Right lobe of liver (tissue), 6 donors: ENCODE measurements at regions not wholly inside any gene's neighbourhood (a gene's known extent, or its start where the extent isn't known, plus 50 kb on each side); places are given as distances from the start of the nearest gene placed in this dataset.

ENCODE experiments used
- ATAC-seq, 4 donors: fragments of 200-7000 bp; cut with Tn5 transposase; one replicate each; pipeline ENCODE4 v1.9.1; 2020; ENCODE audit warnings: mild to moderate bottlenecking in 4 of 4, moderate library complexity in 4 of 4
- DNase-seq, 3 donors: peaks; one replicate each; pipeline ENCODE4 v3.0.0-alpha.2; 2020
- H3K27ac ChIP-seq, 3 donors: fragments of 200-600 bp; one replicate each; pipeline ENCODE4 v1.8.0; 2022
- H3K27me3 ChIP-seq, 2 donors: fragments of 200-600 bp; one replicate each; pipeline ENCODE4 v1.8.0; 2022
- H3K36me3 ChIP-seq, 4 donors: fragments of 200-600 bp; sonication (generic) in 1 of 4; one replicate each; pipeline versions ENCODE4 v1.5.1 to v1.8.0; 2017 to 2022; ENCODE audit warnings: control low read depth in 1 of 4
- H3K4me1 ChIP-seq, 4 donors: fragments of 200-600 bp; sonication (generic) in 1 of 4; one replicate each; pipeline versions ENCODE4 v1.5.1 to v1.8.0; 2017 to 2022; ENCODE audit warnings: control low read depth in 1 of 4
- H3K4me3 ChIP-seq, 3 donors: fragments of 200-600 bp; one replicate each; pipeline ENCODE4 v1.8.0; 2022
- H3K9me3 ChIP-seq, 4 donors: fragments of 200-600 bp; sonication (generic) in 1 of 4; one replicate each; pipeline versions ENCODE4 v1.5.1 to v1.8.0; 2017 to 2022; ENCODE audit warnings: control low read depth in 1 of 4
- CTCF ChIP-seq, 4 donors: fragments of 200-600 bp in 3 of 4; fragments of 450-650 bp in 1 of 4; IDR thresholded peaks; one replicate each; pipeline versions ENCODE4 v1.5.1 to v1.8.0; 2016 to 2022; ENCODE audit warnings: antibody characterized with exemption in 4 of 4, mild to moderate bottlenecking in 2 of 4
- POLR2A ChIP-seq: fragments of 450-650 bp; IDR thresholded peaks from one replicate; pipeline ENCODE4 v1.6.1; 2017; ENCODE audit warnings: antibody characterized with exemption, mild to moderate bottlenecking
- WGBS: methylation state at CpG from one replicate; pipeline ENCODE4 v1.1.6; 2018; ENCODE audit warnings: low coverage, low lambda C conversion rate; ENCODE audit not compliant: insufficient coverage; ENCODE audit errors: missing lambda C conversion rate; 5-methylcytosine and 5-hydroxymethylcytosine counted together
- intact Hi-C, 2 donors: fragments of 100-400 bp; cut with DNase I; formaldehyde crosslinking; loops; one replicate each; pipeline versions ENCODE4 v1.11.2 to v1.14.1; 2022
- donor health status: DM: no; HTN: yes; CAD: no.
- donor health status: DM: no; HTN: no; CAD: no.
- donor health status: DM: no; HTN: no; CAD: no.
- donor health status: DM: no; HTN: yes; CAD: no.
- donor health status: DM: no; HTN: yes; CAD: no.

- no peak for TF ChIP-seq CTCF (IDR thresholded peaks at IDR 0.05)
- TF ChIP-seq POLR2A: no peak
- 55% methylated on average over 1 of the region's 2 CpGs for WGBS
- DNase-seq: no peak
- Histone ChIP-seq H3K9me3 (no peaks in the 10 kb centered on the region), H3K27me3 (no peaks in the 10 kb centered on the region), H3K27ac (no peak overlapping the region), H3K4me1 (no peaks in the 10 kb centered on the region), H3K36me3 (no peaks in the 10 kb centered on the region), H3K4me3 (no peak overlapping the region)
- intact Hi-C loops: no loop called here
- no peak for ATAC-seq
Measured at GRCh38 chr3:44033123-44033522, 208.6 kb upstream of the TOPAZ1 start.

GRCh38 chr3:44036850-44037249, 204.8 kb upstream of the TOPAZ1 start:
- H3K27ac ChIP-seq: no peak overlapping the region
- H3K36me3 ChIP-seq: no peaks in the 10 kb centered on the region
- no peaks in the 10 kb centered on the region for H3K9me3 ChIP-seq
- H3K4me3 ChIP-seq: no peak overlapping the region
- DNase-seq (no peak), ATAC-seq (no peak)
- intact Hi-C loops: no loop called here
- WGBS: 57% methylated on average over 5 of the region's 5 CpGs
- H3K4me1 ChIP-seq: no peaks in the 10 kb centered on the region
- H3K27me3 ChIP-seq: no peaks in the 10 kb centered on the region
- TF ChIP-seq POLR2A (no peak), CTCF (IDR thresholded peaks at IDR 0.05) (no peak)

GRCh38 chr3:44039006-44039405, 202.7 kb upstream of the TOPAZ1 start:
- DNase-seq (no peak), ATAC-seq (no peak)
- H3K27me3 ChIP-seq: no peaks in the 10 kb centered on the region
- intact Hi-C loops: no loop called here
- H3K4me3 ChIP-seq: no peak overlapping the region
- TF ChIP-seq POLR2A (no peak), CTCF (IDR thresholded peaks at IDR 0.05) (no peak)
- no peaks in the 10 kb centered on the region for H3K36me3 ChIP-seq
- H3K9me3 ChIP-seq: no peaks in the 10 kb centered on the region
- H3K27ac ChIP-seq: no peak overlapping the region
- 53% methylated on average over 2 of the region's 2 CpGs for WGBS
- H3K4me1 ChIP-seq: no peaks in the 10 kb centered on the region

- ATAC-seq (no peak), DNase-seq (no peak)
- H3K27me3 ChIP-seq: no peaks in the 10 kb centered on the region
- no peaks in the 10 kb centered on the region for H3K36me3 ChIP-seq
- TF ChIP-seq CTCF (IDR thresholded peaks at IDR 0.05) (no peak), POLR2A (no peak)
- 44% methylated on average over 4 of the region's 4 CpGs for WGBS
- H3K4me1 ChIP-seq: no peaks in the 10 kb centered on the region
- no peak overlapping the region for H3K27ac ChIP-seq
- no peak overlapping the region for H3K4me3 ChIP-seq
- no peaks in the 10 kb centered on the region for H3K9me3 ChIP-seq
- intact Hi-C loops: no loop called here
Measured at GRCh38 chr3:44041726-44042125, 200.0 kb upstream of the TOPAZ1 start.

GRCh38 chr3:44042772-44043171, 198.9 kb upstream of the TOPAZ1 start:
- Histone ChIP-seq H3K36me3 (no peaks in the 10 kb centered on the region), H3K27me3 (no peaks in the 10 kb centered on the region), H3K27ac (no peak overlapping the region), H3K4me3 (no peak overlapping the region), H3K9me3 (no peaks in the 10 kb centered on the region), H3K4me1 (no peaks in the 10 kb centered on the region)
- ATAC-seq: no peak
- TF ChIP-seq POLR2A (no peak), CTCF (IDR thresholded peaks at IDR 0.05) (no peak)
- no peak for DNase-seq
- intact Hi-C loops: no loop called here
- WGBS: 20% methylated on average over 2 of the region's 4 CpGs
